Activated CD8-positive, alpha-beta memory T cell treated with anti-CD3 and anti-CD28 coated beads for 48 hours (primary cell): ENCODE measurements at regions not wholly inside any gene's neighbourhood (a gene's known extent, or its start where the extent isn't known, plus 50 kb on each side); places are given as distances from the start of the nearest gene placed in this dataset.

Source experiments
- DNase-seq, 3 experiments: peaks; one replicate each; pipeline ENCODE4 v3.0.0-alpha.2; 2020; ENCODE audit warnings: low read depth in 2 of 3, low spot score in 2 of 3

GRCh38 chr2:2748399-2749205, 417.5 kb upstream of the MYT1L start:
- no peak for DNase-seq

GRCh38 chr2:2747797-2748301, 416.8 kb upstream of the MYT1L start:
- DNase-seq = no peak

- DNase-seq = no peak
Measured at GRCh38 chr2:2746731-2747130, 415.7 kb upstream of the MYT1L start.

GRCh38 chr2:2744958-2745715, 414.1 kb upstream of the MYT1L start:
- no peak for DNase-seq

GRCh38 chr2:2744107-2744506, 413.0 kb upstream of the MYT1L start:
- no peak for DNase-seq

GRCh38 chr2:2743164-2743571, 412.1 kb upstream of the MYT1L start:
- DNase-seq = no peak

GRCh38 chr2:2742726-2743125, 411.7 kb upstream of the MYT1L start:
- no peak for DNase-seq

GRCh38 chr2:2740238-2740775, 409.2 kb upstream of the MYT1L start:
- DNase-seq = no peak

- no peak for DNase-seq
Measured at GRCh38 chr2:2739231-2739795, 408.2 kb upstream of the MYT1L start.

GRCh38 chr2:2738684-2739083, 407.6 kb upstream of the MYT1L start:
- no peak for DNase-seq

- no peak for DNase-seq
Measured at GRCh38 chr2:2738276-2738675, 407.2 kb upstream of the MYT1L start.

GRCh38 chr2:2735041-2735440, 404.0 kb upstream of the MYT1L start:
- DNase-seq = no peak

- DNase-seq = no peak
Measured at GRCh38 chr2:2734308-2734707, 403.2 kb upstream of the MYT1L start.

- DNase-seq = no peak
Measured at GRCh38 chr2:2733818-2734217, 402.7 kb upstream of the MYT1L start.

- DNase-seq = no peak
Measured at GRCh38 chr2:2732331-2733119, 401.4 kb upstream of the MYT1L start.

- no peak for DNase-seq
Measured at GRCh38 chr2:2731816-2732284, 400.8 kb upstream of the MYT1L start.

- no peak for DNase-seq
Measured at GRCh38 chr2:2731101-2731815, 400.2 kb upstream of the MYT1L start.

- no peak for DNase-seq
Measured at GRCh38 chr2:2730301-2730833, 399.3 kb upstream of the MYT1L start.

GRCh38 chr2:2729246-2729645, 398.2 kb upstream of the MYT1L start:
- no peak for DNase-seq

- DNase-seq = no peak
Measured at GRCh38 chr2:2728635-2729034, 397.6 kb upstream of the MYT1L start.
